ENCODE measurements at regions not wholly inside any gene's neighbourhood (a gene's known extent, or its start where the extent isn't known, plus 50 kb on each side); places are given as distances from the start of the nearest gene placed in this dataset.
"Not testable (repeated sequence)": the region's sequence is repeated elsewhere in the genome, so short reads cannot be mapped to it uniquely, and the experiment has no call there.

DNA sequence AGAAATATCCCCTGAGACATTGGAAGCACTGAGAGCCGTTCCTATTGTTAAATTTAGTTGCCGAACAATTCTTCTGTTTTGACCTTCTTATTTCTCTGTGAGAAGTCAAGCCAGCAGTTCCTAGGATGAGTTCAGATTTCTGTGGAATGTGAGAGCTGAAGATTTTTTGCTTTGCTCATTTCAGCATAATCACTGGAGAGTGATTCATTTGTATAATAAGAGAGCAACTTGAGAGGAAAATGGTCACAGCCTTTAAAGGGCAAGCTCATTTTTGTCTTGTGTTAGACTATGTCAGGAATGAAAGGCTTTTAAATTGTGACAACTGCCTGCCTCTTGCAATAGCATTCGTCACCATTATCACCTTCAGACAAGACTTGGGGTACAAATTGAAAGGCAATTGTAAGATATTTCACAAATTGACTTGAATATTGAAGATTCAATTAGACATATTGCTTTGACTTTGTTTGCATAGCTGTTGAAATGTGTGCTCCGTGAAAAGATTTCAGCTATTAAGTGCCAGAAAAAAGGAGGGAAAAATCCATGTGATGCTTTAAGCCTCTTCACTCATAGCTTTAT is 900.0 kb upstream of the GOT2 start:
- no peak for DNase-seq (ENCODE audit: low spot score)

- DNase-seq (ENCODE audit: low spot score) = no peak
Observed at GRCh38 chr16:59632276-59632855, 898.2 kb upstream of the GOT2 start.

GRCh38 chr16:59624381-59624780 is 890.3 kb upstream of the GOT2 start:
- DNase-seq (ENCODE audit: low spot score) = not testable (repeated sequence)

- DNase-seq (ENCODE audit: low spot score) = no peak
Observed at GRCh38 chr16:59614466-59615240, 880.5 kb upstream of the GOT2 start.

- DNase-seq (ENCODE audit: low spot score) = not testable (repeated sequence)
Observed at GRCh38 chr16:59612910-59613620, 878.9 kb upstream of the GOT2 start.

GRCh38 chr16:59612094-59612493 is 878.0 kb upstream of the GOT2 start:
- no peak for DNase-seq (ENCODE audit: low spot score)

GRCh38 chr16:59611556-59611955 is 877.4 kb upstream of the GOT2 start:
- no peak for DNase-seq (ENCODE audit: low spot score)

DNA sequence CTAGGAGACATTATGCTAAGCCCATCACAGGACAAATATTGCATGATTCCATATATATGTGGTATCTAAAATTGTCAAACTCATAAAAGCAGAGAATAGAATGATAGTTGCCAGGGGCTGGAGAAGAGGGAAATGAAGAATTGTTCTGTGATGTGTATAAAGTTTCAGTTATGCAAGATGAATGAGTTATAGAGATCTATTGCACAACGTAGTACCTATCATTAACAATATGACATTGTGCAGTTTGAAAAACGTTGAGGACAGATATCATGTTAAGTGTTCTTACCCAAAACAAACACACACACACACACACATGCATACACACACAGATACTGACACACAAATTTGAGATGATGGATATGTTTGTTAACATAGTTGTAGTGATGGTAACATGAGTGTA is 871.6 kb upstream of the GOT2 start:
- DNase-seq (ENCODE audit: low spot score) = no peak

DNA sequence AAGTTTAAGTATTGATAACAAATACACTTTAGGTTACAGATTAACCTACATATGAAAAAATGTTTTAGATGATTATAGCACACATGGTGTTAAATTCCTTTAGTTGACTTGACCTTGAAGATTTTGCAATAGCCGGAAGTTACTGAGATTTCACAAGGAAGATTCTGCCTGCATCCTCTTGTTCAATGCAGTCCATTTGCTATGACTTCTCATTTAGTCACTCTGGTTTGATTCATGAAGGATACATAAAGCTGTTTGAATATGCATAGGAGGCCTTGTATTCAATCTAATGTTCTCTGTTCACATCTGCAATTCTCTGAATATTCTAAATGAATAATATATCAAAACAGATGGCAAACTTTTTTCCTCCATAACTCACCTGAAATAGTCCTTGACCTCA is 870.2 kb upstream of the GOT2 start:
- DNase-seq (ENCODE audit: low spot score) = no peak

DNA sequence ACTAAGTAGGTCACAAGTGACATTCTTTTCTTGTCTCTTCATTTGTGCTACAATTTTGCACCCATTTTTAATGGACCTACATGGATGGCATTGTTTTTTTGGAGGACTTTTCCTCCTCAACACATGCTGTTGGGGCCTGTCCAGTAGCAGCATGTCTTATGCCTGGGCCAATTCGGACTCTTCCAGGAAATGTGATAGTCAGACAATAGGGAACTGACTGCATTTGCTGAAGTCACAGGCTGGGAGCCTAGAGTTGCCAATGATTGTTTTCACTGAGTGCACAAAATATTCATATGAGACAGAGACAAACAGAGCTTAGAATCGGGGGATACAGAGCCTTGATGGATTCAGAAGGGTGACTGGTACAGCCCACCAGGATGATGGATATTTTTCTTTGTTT is 867.3 kb upstream of the GOT2 start:
- DNase-seq (ENCODE audit: low spot score) = no peak

GRCh38 chr16:59597269-59597668 is 863.2 kb upstream of the GOT2 start:
- DNase-seq (ENCODE audit: low spot score) = no peak

DNA sequence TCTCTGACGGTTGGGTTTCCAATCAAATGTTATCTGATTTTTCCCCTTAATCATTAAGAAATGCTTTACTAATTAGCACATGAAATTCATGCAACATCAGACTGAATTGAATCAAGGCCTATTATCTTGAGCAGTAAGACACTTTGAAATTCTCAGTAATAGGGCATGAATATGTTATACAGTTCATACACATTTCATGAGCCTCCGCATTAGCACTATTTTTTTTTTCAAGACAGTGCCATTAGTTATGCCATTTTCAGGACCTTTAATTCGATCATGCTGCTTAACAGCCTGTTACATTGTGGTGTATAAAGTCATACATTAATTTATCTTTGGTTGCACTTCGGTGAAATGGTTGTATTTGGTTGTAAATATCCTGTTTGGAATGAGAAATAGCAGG is 862.6 kb upstream of the GOT2 start:
- no peak for DNase-seq (ENCODE audit: low spot score)

GRCh38 chr16:59593194-59593661 is 859.1 kb upstream of the GOT2 start:
- no peak for DNase-seq (ENCODE audit: low spot score)

DNA sequence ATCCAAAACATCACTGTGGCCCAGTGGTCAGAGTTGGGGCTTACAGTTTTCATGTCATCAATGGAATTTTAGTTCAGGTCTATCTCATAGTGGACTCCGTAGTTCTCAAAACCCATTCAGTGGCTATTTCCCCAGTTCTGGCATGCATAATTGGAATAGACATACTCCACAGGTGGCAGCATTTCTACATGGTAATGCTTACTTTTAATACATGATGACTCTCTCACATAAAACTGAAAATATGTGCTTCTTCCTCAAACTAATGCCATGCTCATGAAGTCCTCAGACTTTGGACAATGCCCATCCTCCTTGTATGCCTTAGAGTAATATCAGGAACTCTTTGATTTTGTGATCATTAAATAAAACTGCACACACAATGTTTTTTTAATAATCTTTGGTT is 857.4 kb upstream of the GOT2 start:
- DNase-seq (ENCODE audit: low spot score) = no peak

GRCh38 chr16:59590845-59591244 is 856.7 kb upstream of the GOT2 start:
- DNase-seq (ENCODE audit: low spot score) = no peak

DNA sequence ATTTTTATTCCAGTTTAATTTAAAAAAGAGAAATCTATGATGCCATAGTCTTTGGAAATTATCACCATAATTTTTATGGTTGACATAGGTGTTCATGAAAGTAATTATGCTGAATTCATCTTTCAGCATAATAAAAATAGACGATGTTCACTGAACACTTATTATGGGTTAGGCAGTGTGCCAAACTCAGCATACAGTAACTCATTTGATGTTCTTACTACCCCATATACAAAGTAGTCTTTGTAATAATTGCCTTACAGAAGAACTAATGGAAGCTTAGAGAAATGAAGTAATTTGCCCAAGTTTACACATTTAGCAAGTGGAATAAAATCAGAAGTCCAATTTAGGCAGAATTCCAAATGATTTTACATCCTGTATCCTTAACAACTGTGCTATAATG is 852.2 kb upstream of the GOT2 start:
- DNase-seq (ENCODE audit: low spot score) = no peak

DNA sequence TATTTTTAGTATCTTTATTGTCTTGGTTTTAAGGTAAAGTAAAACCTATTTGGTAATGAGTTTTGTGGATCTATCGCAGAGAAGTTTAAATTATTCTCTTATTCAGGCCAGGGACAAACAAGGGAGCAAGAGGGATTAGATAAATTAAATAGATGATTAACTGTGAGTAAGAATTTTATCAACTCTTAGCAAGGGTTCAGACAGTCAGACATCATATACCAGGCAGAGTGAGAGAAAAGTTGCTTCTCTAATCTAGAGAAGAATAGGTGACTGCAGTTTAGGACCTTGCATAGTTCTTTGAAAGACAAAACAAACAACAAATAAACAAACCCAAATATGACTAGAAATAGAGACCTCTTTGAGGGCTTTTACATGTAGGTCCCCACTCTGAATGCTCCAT is 840.2 kb upstream of the GOT2 start:
- no peak for DNase-seq (ENCODE audit: low spot score)

- DNase-seq (ENCODE audit: low spot score) = no peak
Observed at GRCh38 chr16:59573528-59574271, 839.6 kb upstream of the GOT2 start.

GRCh38 chr16:59567496-59567895 is 833.4 kb upstream of the GOT2 start:
- peak; percentile 8 for DNase-seq (ENCODE audit: low spot score)

DNA sequence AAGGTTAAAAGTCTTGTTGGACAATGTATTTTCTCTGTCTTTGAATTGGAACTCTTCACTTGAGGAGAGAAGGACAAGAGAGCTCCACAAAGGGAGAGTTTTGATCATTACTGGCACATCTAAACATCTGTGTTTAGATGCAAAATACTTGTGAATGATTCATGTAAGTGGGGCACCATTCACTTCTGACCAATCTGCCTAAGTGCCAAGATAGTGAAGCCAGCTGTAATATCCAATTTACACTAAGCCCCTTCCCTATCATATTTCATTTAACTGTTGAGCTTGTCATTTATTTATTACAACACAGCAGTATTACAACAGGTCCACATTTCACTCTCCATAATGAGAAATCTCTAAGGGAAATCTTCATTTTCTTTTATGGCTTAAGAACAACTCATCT is 832.3 kb upstream of the GOT2 start:
- no peak for DNase-seq (ENCODE audit: low spot score)

GRCh38 chr16:59558679-59559078 is 824.6 kb upstream of the GOT2 start:
- no peak for DNase-seq (ENCODE audit: low spot score)

GRCh38 chr16:59552164-59552563 is 818.0 kb upstream of the GOT2 start:
- DNase-seq (ENCODE audit: low spot score) = no peak

Measured in iPS-NIHi11 (cell line).